Transverse colon (tissue), 4 donors: ENCODE measurements at regions not wholly inside any gene's neighbourhood (a gene's known extent, or its start where the extent isn't known, plus 50 kb on each side); places are given as distances from the start of the nearest gene placed in this dataset.

Experiments
- DNase-seq: peaks from one replicate; pipeline ENCODE4 v3.0.0-alpha.2; 2019
- H3K27ac ChIP-seq, 4 donors: fragments of 200-600 bp; sonication (generic); 2 replicates each; pipeline ENCODE4 v1.5.1; 2016 to 2018; ENCODE audit warnings: inconsistent platforms in 4 of 4
- H3K27me3 ChIP-seq: fragments of 200-600 bp; sonication (generic); 2 replicates; pipeline ENCODE4 v1.5.1; 2017; ENCODE audit warnings: inconsistent platforms
- H3K36me3 ChIP-seq, 4 donors: fragments of 200-600 bp; sonication (generic); 2 replicates each; pipeline ENCODE4 v1.5.1; 2017 to 2019; ENCODE audit warnings: inconsistent platforms in 4 of 4
- H3K4me1 ChIP-seq, 4 donors: fragments of 200-600 bp; sonication (generic); 2 replicates each; pipeline ENCODE4 v1.5.1; 2017 to 2020; ENCODE audit warnings: inconsistent platforms in 4 of 4
- H3K4me3 ChIP-seq, 4 donors: fragments of 200-600 bp; sonication (generic); 1 replicate in 1 of 4; 2 replicates in 3 of 4; pipeline versions ENCODE4 v1.5.1 to v1.6.1; 2017 to 2019; ENCODE audit warnings: inconsistent platforms in 4 of 4
- H3K9me3 ChIP-seq, 2 donors: fragments of 200-600 bp; sonication (generic); 2 replicates each; pipeline ENCODE4 v1.5.1; 2017 to 2019; ENCODE audit warnings: inconsistent platforms in 2 of 2
- EP300 ChIP-seq: sonication (generic); formaldehyde crosslinking; IDR thresholded peaks from one replicate; pipeline ENCODE4 v1.6.1; 2017; ENCODE audit warnings: antibody characterized with exemption, low read depth
- POLR2A ChIP-seq: fragments of 450-650 bp; IDR thresholded peaks from one replicate; pipeline ENCODE4 v1.6.1; 2016; ENCODE audit warnings: antibody characterized with exemption, mild to moderate bottlenecking, moderate library complexity
- POLR2AphosphoS5 ChIP-seq, 3 donors: sonication (generic); formaldehyde crosslinking; IDR thresholded peaks; one replicate each; pipeline ENCODE4 v1.6.1; 2016; ENCODE audit warnings: antibody characterized with exemption in 3 of 3
- whole genome bisulfite sequencing, 2 donors: methylation state at CpG; one replicate each; pipeline ENCODE4 v1.1.5; 2018; ENCODE audit warnings: low coverage in 1 of 2; 5-methylcytosine and 5-hydroxymethylcytosine counted together
- in situ Hi-C, 4 donors: fragments of 200-750 bp; cut with MboI; loops; one replicate each; pipeline versions ENCODE4 v1.15.0 to v1.15.1; 2017; ENCODE audit warnings: low sequenced_read_pairs in 3 of 4, low pct_ligation_motif_present in 1 of 4, low pct_unique_long_range_greater_than_20kb in 1 of 4
- intact Hi-C: fragments of 100-400 bp; cut with DNase I; formaldehyde crosslinking; loops from one replicate; pipeline ENCODE4 v1.15.1; 2023; ENCODE audit warnings: low total_unique reads
- TF ChIP-seq, protein P1 (sequence below), 5 experiments: fragments of 200-600 bp in 3 of 5; fragments of 450-650 bp in 2 of 5; sonication (generic) in 3 of 5; IDR thresholded peaks; 1 replicate in 2 of 5; 2 replicates in 3 of 5; pipeline ENCODE4 v1.5.1; 2016 to 2017; ENCODE audit warnings: antibody characterized with exemption in 5 of 5, inconsistent platforms in 3 of 5, mild to moderate bottlenecking in 2 of 5, moderate library complexity in 1 of 5

DNA sequence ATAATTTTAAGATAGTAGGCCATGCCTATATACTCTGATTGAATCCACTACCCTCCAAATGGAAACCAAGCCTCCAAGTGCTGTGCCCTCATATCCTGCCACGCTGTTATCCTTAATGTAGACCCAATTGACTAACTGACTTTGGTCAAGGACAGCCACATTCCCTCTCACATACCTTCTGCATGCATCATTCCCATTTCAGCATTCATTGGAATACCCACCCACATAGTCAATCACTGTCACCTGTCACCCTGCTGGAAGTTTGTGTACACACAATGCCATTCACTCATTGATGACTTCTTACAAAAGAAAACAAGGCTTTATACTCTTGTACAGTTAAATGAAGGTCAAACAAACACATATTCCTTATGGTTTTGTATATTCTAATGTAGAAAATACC, 221.1 kb upstream of the PBX1 start:
- Histone ChIP-seq H3K9me3 (no peaks in the 10 kb centered on the region), H3K36me3 (no peaks in the 10 kb centered on the region), H3K4me3 (no peak overlapping the region), H3K27me3 (no peaks in the 10 kb centered on the region), H3K4me1 (no peaks in the 10 kb centered on the region), H3K27ac (no peak overlapping the region)
- DNase-seq, result no peak
- intact Hi-C loops, result no loop called here
- 76 to 100% methylated on average over 1 of the region's 1 CpG for WGBS, 2 donors
- TF ChIP-seq POLR2AphosphoS5 (IDR thresholded peaks at IDR 0.05) (no peak), EP300 (no peak), POLR2A (no peak)
- TF ChIP-seq, protein P1, sequence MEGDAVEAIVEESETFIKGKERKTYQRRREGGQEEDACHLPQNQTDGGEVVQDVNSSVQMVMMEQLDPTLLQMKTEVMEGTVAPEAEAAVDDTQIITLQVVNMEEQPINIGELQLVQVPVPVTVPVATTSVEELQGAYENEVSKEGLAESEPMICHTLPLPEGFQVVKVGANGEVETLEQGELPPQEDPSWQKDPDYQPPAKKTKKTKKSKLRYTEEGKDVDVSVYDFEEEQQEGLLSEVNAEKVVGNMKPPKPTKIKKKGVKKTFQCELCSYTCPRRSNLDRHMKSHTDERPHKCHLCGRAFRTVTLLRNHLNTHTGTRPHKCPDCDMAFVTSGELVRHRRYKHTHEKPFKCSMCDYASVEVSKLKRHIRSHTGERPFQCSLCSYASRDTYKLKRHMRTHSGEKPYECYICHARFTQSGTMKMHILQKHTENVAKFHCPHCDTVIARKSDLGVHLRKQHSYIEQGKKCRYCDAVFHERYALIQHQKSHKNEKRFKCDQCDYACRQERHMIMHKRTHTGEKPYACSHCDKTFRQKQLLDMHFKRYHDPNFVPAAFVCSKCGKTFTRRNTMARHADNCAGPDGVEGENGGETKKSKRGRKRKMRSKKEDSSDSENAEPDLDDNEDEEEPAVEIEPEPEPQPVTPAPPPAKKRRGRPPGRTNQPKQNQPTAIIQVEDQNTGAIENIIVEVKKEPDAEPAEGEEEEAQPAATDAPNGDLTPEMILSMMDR (IDR thresholded peaks at IDR 0.05), result no peak
- in situ Hi-C loops, result no loop called here

DNA sequence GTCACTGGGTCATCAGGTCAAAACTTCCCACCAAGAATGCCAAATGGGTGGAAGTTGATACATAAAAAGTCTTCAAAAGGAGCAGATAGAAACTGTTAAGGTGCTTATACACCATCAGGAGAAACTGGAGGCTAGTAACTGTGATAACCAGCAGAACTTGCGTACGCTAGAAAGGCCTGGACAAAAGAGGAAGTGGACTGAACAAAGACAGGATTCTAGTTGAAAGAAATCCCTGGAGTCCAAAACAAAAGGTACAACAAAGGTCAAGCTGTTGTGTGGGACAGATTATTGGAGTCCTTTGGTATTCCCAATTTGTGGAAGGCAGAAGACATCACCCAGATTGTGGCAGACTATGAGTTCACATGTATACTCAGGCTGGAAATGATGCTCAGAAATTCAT, 215.8 kb upstream of the PBX1 start:
- H3K4me3 ChIP-seq, result no peak overlapping the region
- H3K27ac ChIP-seq, result no peak overlapping the region
- no peaks in the 10 kb centered on the region for H3K27me3 ChIP-seq
- WGBS, 2 donors, result 97% methylated on average over 2 of the region's 2 CpGs; no CpG with 5 or more reads in 1 of the 2 donors
- no peaks in the 10 kb centered on the region for H3K9me3 ChIP-seq
- H3K36me3 ChIP-seq, result no peaks in the 10 kb centered on the region
- no peak for DNase-seq
- intact Hi-C loops (no loop called here), in situ Hi-C loops (no loop called here)
- H3K4me1 ChIP-seq, result no peaks in the 10 kb centered on the region
- no peak for TF ChIP-seq POLR2A
- no peak for TF ChIP-seq EP300
- TF ChIP-seq POLR2AphosphoS5 (IDR thresholded peaks at IDR 0.05), result no peak
- TF ChIP-seq, protein P1 (IDR thresholded peaks at IDR 0.05), result no peak

DNA sequence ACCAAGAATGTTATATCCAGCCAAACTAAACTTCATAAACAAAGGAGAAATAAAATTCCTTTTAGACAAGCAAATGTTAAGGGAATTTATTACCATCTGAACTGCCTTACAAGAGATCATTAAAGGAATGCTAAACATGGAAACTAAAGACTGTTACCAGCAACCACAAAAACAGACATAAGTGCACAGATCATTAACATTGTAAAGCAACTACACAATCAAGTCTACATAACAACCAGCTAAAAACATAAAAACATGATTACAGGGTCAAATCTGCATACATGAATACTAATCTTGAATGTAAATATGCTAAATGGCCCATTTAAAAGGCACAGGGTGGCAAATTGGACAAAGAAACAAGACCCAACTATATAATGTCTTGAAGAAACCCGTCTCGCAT, 211.0 kb upstream of the PBX1 start:
- 91 to 93% methylated on average over 2 of the region's 2 CpGs for WGBS, 2 donors
- no peak for TF ChIP-seq POLR2AphosphoS5 (IDR thresholded peaks at IDR 0.05)
- TF ChIP-seq, protein P1 (IDR thresholded peaks at IDR 0.05), result no peak

DNA sequence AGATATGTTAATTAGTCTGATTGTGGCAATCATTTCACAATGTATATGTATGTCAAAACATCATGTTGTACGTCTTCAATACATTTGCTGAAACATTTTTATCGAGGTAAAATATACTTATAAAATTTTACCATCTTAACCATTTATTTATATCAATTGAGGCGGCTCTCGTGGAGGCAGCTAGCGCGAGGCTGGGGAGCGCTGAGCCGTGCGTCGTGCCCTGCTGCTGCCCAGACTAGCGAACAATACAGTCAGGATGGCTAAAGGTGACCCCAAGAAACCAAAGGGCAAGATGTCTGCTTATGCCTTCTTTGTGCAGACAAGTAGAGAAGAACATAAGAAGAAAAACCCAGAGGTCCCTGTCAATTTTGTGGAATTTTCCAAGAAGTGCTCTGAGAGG, 202.5 kb upstream of the PBX1 start:
- no peaks in the 10 kb centered on the region for H3K27me3 ChIP-seq
- no peak for DNase-seq
- in situ Hi-C loops, result no loop called here
- no peak overlapping the region for H3K27ac ChIP-seq
- no peak for TF ChIP-seq POLR2AphosphoS5 (IDR thresholded peaks at IDR 0.05)
- TF ChIP-seq EP300, result no peak
- TF ChIP-seq POLR2A, result no peak
- no peaks in the 10 kb centered on the region for H3K9me3 ChIP-seq
- H3K4me1 ChIP-seq, result peaks cover 0 to 4% (median 0%) of the 10 kb centered on the region in 4 donors
- intact Hi-C loops, result no loop called here
- WGBS, 2 donors, result 85 to 93% methylated on average over 4 to 11 of the region's 11 CpGs
- H3K4me3 ChIP-seq, result no peak overlapping the region
- H3K36me3 ChIP-seq, result no peaks in the 10 kb centered on the region

More for the DNA sequence above, 211.0 kb upstream of the PBX1 start:
- Histone ChIP-seq H3K36me3 (no peaks in the 10 kb centered on the region), H3K27me3 (no peaks in the 10 kb centered on the region), H3K4me3 (no peak overlapping the region), H3K4me1 (no peaks in the 10 kb centered on the region), H3K27ac (no peak overlapping the region), H3K9me3 (peaks cover 0 to 7% of the 10 kb centered on the region in 2 donors)
- intact Hi-C loops (no loop called here), in situ Hi-C loops (no loop called here)
- no peak for DNase-seq

DNA sequence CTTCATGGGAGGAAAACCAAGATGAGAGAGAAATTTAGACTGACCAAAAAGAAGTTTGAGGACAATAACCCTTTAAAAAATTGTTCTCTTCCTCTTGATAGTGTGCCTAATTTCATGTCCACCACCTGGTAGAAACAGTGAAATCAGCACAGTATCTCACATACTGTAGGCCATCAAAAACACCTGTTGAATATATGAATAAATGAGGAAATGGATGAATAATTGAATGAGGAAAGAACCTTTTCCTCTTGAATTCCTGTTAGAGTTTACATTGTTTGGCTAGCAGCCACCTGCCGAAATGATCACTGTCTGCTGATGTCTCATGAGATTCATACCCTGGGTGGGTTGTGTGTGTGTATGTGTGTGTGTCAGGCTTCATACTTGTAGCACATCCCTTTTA, 198.7 kb upstream of the PBX1 start:
- H3K36me3 ChIP-seq, result no peaks in the 10 kb centered on the region
- WGBS, 2 donors, result 79 to 100% methylated on average over 1 of the region's 1 CpG
- H3K4me3 ChIP-seq, result no peak overlapping the region
- no peak overlapping the region for H3K27ac ChIP-seq
- peaks cover 0 to 4% (median 0%) of the 10 kb centered on the region in 4 donors for H3K4me1 ChIP-seq
- H3K27me3 ChIP-seq, result no peaks in the 10 kb centered on the region
- DNase-seq, result no peak
- in situ Hi-C loops (no loop called here), intact Hi-C loops (no loop called here)
- no peaks in the 10 kb centered on the region for H3K9me3 ChIP-seq
- TF ChIP-seq, protein P1 (IDR thresholded peaks at IDR 0.05), result no peak
